Hepatocyte (in vitro differentiated cells): ENCODE measurements at regions not wholly inside any gene's neighbourhood (a gene's known extent, or its start where the extent isn't known, plus 50 kb on each side); places are given as distances from the start of the nearest gene placed in this dataset.

Experiments used
- DNase-seq: peaks from one replicate; pipeline ENCODE4 v3.0.0-alpha.2; 2016; ENCODE audit warnings: low spot score
- H2AFZ ChIP-seq: fragments of 200-600 bp; sonication (generic); 2 replicates; pipeline ENCODE4 v1.6.0; 2016; ENCODE audit warnings: antibody characterized with exemption, mild to moderate bottlenecking
- H3K27ac ChIP-seq: fragments of 200-600 bp; sonication (generic); 2 replicates; pipeline ENCODE4 v1.5.1; 2016; ENCODE audit warnings: mild to moderate bottlenecking
- H3K27me3 ChIP-seq: fragments of 200-600 bp; sonication (generic); 2 replicates; pipeline ENCODE4 v1.6.1; 2016
- H3K36me3 ChIP-seq: fragments of 200-600 bp; sonication (generic); replicated peaks from 2 replicates; pipeline ENCODE4 v1.5.1; 2016; ENCODE audit warnings: low read depth; ENCODE audit not compliant: insufficient read depth
- H3K4me1 ChIP-seq: fragments of 200-600 bp; sonication (generic); 2 replicates; pipeline ENCODE4 v1.5.1; 2016; ENCODE audit warnings: mild to moderate bottlenecking, moderate library complexity; ENCODE audit not compliant: insufficient read depth
- H3K4me2 ChIP-seq: fragments of 200-600 bp; sonication (generic); 2 replicates; pipeline ENCODE4 v1.6.0; 2016
- H3K4me3 ChIP-seq: fragments of 200-600 bp; sonication (generic); 2 replicates; pipeline ENCODE4 v1.5.1; 2016; ENCODE audit warnings: mild to moderate bottlenecking
- H3K79me2 ChIP-seq: fragments of 200-600 bp; sonication (generic); 2 replicates; pipeline ENCODE4 v1.6.0; 2017; ENCODE audit warnings: mild to moderate bottlenecking
- H3K9me2 ChIP-seq: fragments of 200-600 bp; sonication (generic); replicated peaks from 2 replicates; pipeline ENCODE4 v1.6.0; 2017; ENCODE audit warnings: mild to moderate bottlenecking; ENCODE audit not compliant: insufficient read depth
- H3K9me3 ChIP-seq: fragments of 200-600 bp; sonication (generic); 2 replicates; pipeline ENCODE4 v1.5.1; 2016; ENCODE audit warnings: low read depth, mild to moderate bottlenecking
- H4K20me1 ChIP-seq: fragments of 200-600 bp; sonication (generic); 2 replicates; pipeline ENCODE4 v1.6.0; 2016; ENCODE audit warnings: mild to moderate bottlenecking; ENCODE audit not compliant: insufficient read depth, poor library complexity, severe bottlenecking
- EZH2 ChIP-seq: fragments of 200-600 bp; sonication (generic); IDR thresholded peaks from 2 replicates; pipeline ENCODE4 v1.6.1; 2016; ENCODE audit warnings: antibody characterized with exemption, mild to moderate bottlenecking, borderline replicate concordance
- EZH2phosphoT487 ChIP-seq: fragments of 200-600 bp; sonication (generic); IDR thresholded peaks from one replicate; pipeline ENCODE4 v1.6.1; 2018; ENCODE audit warnings: antibody characterized with exemption, mild to moderate bottlenecking, low read depth, moderate library complexity; ENCODE audit not compliant: unreplicated experiment, severe bottlenecking
- WGBS: methylation state at CpG from one replicate; pipeline ENCODE4 v1.1.6; 2016; ENCODE audit warnings: low lambda C conversion rate; ENCODE audit errors: missing lambda C conversion rate; 5-methylcytosine and 5-hydroxymethylcytosine counted together
- TF ChIP-seq, protein P1 (sequence below): fragments of 200-600 bp; sonication (generic); IDR thresholded peaks from 2 replicates; pipeline ENCODE4 v1.5.1; 2016; ENCODE audit warnings: antibody characterized with exemption, mild to moderate bottlenecking; ENCODE audit not compliant: poor library complexity

DNA sequence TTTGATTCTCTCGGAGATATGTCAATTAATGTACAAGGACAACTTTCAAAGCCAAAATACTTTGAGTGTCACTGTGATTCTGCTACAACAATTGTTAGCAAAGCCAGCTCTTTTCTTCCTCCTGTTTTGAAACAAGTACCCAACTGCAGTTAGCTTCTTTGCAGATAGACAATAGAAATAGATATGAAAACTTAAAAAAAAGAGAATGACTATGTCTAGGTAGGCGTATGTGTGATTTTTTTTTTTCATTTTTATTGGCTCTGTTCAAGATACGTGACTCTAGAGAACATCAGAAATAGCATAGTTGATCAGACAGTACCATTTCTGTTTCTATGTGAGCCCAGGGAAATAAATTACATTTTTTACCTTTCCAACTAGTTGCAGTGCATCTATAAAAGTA lies 142.9 kb upstream of the CNTN4 start:
- H3K27me3 ChIP-seq = no peaks in the 10 kb centered on the region
- no peak overlapping the region for H3K27ac ChIP-seq
- DNase-seq = no peak
- no peaks in the 10 kb centered on the region for H3K9me3 ChIP-seq
- H3K4me2 ChIP-seq = no peak overlapping the region
- no peak overlapping the region for H2AFZ ChIP-seq
- no peaks in the 10 kb centered on the region for H3K36me3 ChIP-seq
- no peaks in the 10 kb centered on the region for H3K9me2 ChIP-seq
- no peaks in the 10 kb centered on the region for H4K20me1 ChIP-seq
- WGBS = 86% methylated on average over 3 of the region's 3 CpGs
- no peak overlapping the region for H3K4me3 ChIP-seq
- TF ChIP-seq EZH2 = no peak
- TF ChIP-seq, protein P1, sequence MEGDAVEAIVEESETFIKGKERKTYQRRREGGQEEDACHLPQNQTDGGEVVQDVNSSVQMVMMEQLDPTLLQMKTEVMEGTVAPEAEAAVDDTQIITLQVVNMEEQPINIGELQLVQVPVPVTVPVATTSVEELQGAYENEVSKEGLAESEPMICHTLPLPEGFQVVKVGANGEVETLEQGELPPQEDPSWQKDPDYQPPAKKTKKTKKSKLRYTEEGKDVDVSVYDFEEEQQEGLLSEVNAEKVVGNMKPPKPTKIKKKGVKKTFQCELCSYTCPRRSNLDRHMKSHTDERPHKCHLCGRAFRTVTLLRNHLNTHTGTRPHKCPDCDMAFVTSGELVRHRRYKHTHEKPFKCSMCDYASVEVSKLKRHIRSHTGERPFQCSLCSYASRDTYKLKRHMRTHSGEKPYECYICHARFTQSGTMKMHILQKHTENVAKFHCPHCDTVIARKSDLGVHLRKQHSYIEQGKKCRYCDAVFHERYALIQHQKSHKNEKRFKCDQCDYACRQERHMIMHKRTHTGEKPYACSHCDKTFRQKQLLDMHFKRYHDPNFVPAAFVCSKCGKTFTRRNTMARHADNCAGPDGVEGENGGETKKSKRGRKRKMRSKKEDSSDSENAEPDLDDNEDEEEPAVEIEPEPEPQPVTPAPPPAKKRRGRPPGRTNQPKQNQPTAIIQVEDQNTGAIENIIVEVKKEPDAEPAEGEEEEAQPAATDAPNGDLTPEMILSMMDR = no peak
- TF ChIP-seq EZH2phosphoT487 = no peak
- no peaks in the 10 kb centered on the region for H3K4me1 ChIP-seq
- H3K79me2 ChIP-seq = no peaks in the 10 kb centered on the region

DNA sequence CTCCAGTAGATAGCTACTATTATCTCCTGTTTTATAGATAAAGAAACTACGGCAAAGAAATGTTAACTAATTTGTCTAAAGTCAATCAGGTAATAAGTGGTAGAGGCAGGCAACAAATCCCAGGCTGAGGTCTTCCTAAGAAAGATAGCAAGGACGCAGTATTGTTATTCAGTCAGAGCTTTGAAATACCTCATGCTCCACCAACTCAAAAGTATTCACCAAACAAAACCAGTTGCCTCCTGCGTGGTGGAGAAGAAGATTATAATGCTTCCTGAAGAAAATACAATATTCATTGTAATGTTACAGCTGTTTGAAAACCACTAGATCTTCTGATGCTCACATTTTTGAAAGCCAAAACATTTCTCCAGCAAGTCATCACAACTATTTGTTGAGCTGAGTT lies 138.2 kb upstream of the CNTN4 start:
- Histone ChIP-seq H3K4me2 (no peak overlapping the region), H3K9me3 (no peaks in the 10 kb centered on the region), H3K27me3 (no peaks in the 10 kb centered on the region), H4K20me1 (no peaks in the 10 kb centered on the region), H3K9me2 (no peaks in the 10 kb centered on the region), H3K4me1 (no peaks in the 10 kb centered on the region), H3K36me3 (no peaks in the 10 kb centered on the region), H3K79me2 (no peaks in the 10 kb centered on the region), H2AFZ (no peak overlapping the region), H3K27ac (no peak overlapping the region), H3K4me3 (no peak overlapping the region)
- TF ChIP-seq EZH2phosphoT487 (no peak), EZH2 (no peak)
- TF ChIP-seq, protein P1 = no peak
- DNase-seq = no peak
- whole genome bisulfite sequencing = 80% methylated on average over 3 of the region's 3 CpGs

DNA sequence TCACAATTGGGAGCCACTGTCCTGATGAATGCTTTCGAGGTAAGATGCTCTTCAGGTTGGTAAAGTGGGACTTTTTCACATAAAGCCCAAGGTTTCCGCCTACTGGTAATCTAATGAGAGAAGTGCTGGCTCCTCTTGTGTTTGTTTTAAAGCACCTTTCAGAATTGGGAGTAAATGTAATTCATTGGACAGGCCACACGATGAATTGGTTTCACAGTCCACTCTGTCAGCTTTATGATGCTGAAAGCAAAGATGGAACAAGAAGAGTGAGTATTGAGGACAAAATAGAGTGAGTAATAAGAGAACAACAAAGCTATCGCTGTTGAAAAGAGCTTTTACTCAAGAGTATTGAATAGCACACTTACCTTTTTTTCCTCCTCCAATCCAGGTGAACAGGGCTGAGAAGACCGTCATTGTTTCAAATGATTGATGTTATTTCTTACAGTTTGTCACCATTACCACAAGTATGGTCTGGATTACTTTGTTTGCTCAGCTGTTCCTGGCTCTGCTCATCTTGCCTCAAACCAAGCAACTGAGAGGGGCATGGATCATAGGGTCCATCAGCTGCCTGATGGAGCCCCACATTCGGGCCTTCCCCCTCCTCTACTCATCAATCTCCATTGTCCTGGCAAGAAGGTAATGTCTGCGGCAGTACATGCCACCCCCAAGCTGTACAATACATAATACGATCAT lies 136.1 kb upstream of the CNTN4 start:
- no peak overlapping the region for H2AFZ ChIP-seq
- H3K4me2 ChIP-seq = no peak overlapping the region
- H3K27ac ChIP-seq = no peak overlapping the region
- no peaks in the 10 kb centered on the region for H3K9me2 ChIP-seq
- H3K79me2 ChIP-seq = no peaks in the 10 kb centered on the region
- H3K4me3 ChIP-seq = no peak overlapping the region
- H3K9me3 ChIP-seq = no peaks in the 10 kb centered on the region
- no peak for TF ChIP-seq EZH2phosphoT487
- TF ChIP-seq, protein P1 = no peak
- TF ChIP-seq EZH2 = no peak
- no peaks in the 10 kb centered on the region for H3K4me1 ChIP-seq
- DNase-seq = no peak
- no peaks in the 10 kb centered on the region for H4K20me1 ChIP-seq
- WGBS = 83% methylated on average over 8 of the region's 8 CpGs
- no peaks in the 10 kb centered on the region for H3K36me3 ChIP-seq
- no peaks in the 10 kb centered on the region for H3K27me3 ChIP-seq

DNA sequence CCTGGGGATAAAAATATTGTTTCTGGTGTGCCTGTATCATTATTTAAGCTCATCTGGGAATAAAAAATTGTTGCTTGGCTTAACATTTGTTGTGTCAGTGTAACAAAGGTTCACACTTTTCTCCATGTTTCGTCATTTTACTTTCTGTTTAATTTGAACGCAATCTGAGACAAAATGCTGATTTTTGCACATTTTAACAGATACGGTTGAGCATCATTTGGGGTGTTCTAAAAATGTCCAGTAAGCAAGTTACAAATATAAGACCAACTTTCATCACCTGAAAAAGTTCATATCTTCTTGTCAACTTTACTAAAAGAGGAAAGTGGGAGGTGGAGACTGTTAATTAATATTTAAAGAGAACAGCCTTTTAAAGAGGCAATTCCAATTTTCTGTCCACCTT lies 134.8 kb upstream of the CNTN4 start:
- WGBS = 88% methylated on average over 3 of the region's 3 CpGs
- no peaks in the 10 kb centered on the region for H3K9me3 ChIP-seq
- no peaks in the 10 kb centered on the region for H4K20me1 ChIP-seq
- H3K4me2 ChIP-seq = no peak overlapping the region
- no peaks in the 10 kb centered on the region for H3K9me2 ChIP-seq
- TF ChIP-seq, protein P1 = no peak
- no peak for TF ChIP-seq EZH2phosphoT487
- TF ChIP-seq EZH2 = no peak
- no peak overlapping the region for H3K4me3 ChIP-seq
- H3K27ac ChIP-seq = no peak overlapping the region
- no peaks in the 10 kb centered on the region for H3K79me2 ChIP-seq
- no peaks in the 10 kb centered on the region for H3K36me3 ChIP-seq
- DNase-seq = no peak
- H3K4me1 ChIP-seq = no peaks in the 10 kb centered on the region
- no peaks in the 10 kb centered on the region for H3K27me3 ChIP-seq
- no peak overlapping the region for H2AFZ ChIP-seq
